Limb (tissue), 2 donors: ENCODE measurements at regions not wholly inside any gene's neighbourhood (a gene's known extent, or its start where the extent isn't known, plus 50 kb on each side); places are given as distances from the start of the nearest gene placed in this dataset.

Experiments
- DNase-seq, 2 donors: peaks; one replicate each; pipeline ENCODE4 v3.0.0-alpha.2; 2016; ENCODE audit errors: extremely low spot score in 2 of 2

GRCh38 chr7:109126404-109127050 is 556.9 kb downstream of the DNAJB9 start:
- DNase-seq, result no peak

GRCh38 chr7:109127145-109127544 is 557.5 kb downstream of the DNAJB9 start:
- no peak for DNase-seq

- no peak for DNase-seq
These were observed 561.5 kb downstream of the DNAJB9 start for GRCh38 chr7:109131141-109131540.

- no peak for DNase-seq
These were observed 567.2 kb downstream of the DNAJB9 start for GRCh38 chr7:109136893-109137292.

- no peak for DNase-seq
These were observed 585.1 kb downstream of the DNAJB9 start for GRCh38 chr7:109154748-109155147.

DNA sequence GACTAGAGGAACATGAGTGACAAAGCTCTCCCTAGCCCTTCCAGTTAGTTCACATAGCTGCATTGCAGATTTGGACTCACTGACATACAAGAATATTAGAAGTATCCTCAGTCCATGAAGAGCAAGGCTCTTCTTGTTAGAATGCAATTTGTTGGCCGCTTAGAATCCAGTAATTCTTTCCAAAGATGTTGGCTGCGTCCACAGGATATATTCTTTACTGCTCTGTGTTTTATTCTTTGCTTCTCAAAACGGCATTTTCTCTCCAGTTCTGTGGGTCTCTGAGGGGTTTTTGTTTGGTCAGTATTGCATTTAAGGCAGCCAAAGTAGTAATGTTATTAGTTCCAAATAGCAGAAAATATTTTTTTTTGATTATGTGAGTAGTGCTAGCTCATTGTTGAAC is 588.6 kb downstream of the DNAJB9 start:
- DNase-seq, result peak in 1 of 2 donors; percentile 17

DNA sequence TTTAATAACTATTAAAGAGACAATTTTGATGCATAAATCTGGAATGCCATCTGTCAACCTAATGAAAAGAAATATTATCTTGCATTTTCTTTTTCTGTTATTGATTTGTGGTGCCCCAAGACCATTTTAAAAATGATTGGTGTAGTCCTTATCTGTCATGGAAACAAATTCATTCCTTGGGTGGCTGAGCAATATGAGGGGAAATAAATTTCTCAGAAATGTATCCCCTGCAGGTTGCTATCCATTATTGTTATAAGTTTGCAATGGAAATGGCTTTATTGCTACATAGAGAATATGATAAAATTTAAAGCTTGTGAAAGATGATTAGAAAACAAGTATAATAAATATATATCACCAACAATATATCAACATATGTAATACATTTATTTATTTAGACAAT is 607.0 kb downstream of the DNAJB9 start:
- no peak for DNase-seq

- DNase-seq, result no peak
These were observed 608.7 kb downstream of the DNAJB9 start for GRCh38 chr7:109178342-109178741.

- DNase-seq, result no peak
These were observed 609.9 kb downstream of the DNAJB9 start for GRCh38 chr7:109179601-109180000.

DNA sequence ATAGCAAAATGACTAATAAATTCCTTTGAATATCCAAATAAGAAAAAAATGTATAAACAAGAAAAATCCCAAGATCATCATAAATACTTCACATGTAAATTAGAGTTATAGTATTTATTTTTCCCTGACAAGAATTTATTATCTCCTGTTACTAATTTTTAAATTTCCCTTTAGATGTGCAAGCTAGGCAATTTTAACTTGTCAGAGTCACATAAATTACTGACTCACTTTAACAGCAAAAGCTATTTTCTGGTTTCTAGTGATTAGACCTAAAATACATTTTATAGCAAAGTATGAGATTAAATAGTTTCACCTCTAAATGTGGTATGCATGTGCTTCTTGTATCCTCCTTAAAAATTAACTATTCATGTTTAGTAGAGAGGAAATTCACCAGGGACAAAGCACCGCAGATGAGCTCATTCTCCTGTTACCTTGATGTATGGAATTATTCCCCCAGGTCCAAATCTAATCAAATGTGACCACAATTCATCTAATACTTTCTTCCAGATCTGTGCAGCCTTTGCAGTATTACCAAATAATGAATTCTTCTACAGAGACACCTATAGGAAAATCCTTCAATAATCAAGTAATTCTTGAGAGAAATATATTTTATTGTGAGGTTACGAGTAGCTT is 621.2 kb downstream of the DNAJB9 start:
- DNase-seq, result no peak

DNA sequence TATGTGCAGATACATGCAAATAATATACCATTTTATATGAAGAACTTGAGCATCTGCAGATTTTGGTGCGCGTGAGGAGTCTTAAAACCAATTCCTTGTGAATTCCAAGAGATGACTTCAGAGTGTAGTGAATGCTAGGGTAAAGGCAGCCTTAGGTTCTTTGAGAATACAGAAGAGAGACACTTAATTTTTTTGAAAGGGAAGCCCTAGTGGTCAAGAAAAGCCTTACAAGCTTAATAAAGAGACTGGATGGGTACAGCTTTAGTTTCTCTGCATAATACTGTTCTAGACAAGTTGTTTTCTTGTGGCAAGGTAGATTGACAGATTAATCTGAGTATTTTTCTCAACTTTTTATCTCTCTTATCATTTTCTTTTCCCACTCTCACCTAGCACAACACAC is 636.5 kb downstream of the DNAJB9 start:
- DNase-seq, result no peak

DNA sequence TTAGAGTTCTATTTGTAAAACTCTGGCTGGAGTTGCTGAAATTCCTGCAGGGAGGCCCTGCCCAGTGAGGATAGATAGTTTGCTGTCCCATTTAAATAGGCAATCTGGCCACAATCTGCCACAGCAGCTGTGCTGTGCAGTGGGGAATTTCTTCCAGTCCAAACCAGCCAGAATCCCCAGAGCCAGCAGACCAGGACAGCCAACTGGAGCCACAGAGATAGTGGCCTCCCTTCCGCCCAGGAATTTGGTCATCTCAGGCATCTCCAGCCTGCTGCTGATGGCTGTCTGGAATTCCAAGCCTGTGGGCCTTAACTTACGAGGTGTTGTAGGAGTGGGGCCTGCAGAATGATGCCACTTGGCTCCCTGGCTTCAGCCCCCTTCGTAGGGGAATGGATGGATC is 643.4 kb downstream of the DNAJB9 start:
- no peak for DNase-seq

DNA sequence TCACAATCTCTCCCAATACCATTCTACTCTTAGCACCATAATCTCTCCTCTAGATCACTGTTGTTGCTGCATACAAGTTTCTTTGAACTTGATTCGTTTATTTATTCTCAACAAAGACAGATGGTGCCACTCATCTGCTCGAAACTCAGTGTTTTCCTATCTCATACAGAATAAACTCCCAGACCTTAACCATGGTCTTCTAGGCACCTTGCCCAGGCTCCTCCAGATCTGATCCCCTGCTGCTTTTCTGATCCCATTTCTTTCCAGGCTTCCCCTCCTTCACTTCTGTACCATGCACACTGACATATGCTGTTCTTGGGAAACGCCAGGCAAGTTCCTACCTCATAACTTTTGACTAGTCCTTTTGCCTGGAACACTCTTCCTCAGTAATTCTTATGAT is 645.7 kb downstream of the DNAJB9 start:
- no peak for DNase-seq

DNA sequence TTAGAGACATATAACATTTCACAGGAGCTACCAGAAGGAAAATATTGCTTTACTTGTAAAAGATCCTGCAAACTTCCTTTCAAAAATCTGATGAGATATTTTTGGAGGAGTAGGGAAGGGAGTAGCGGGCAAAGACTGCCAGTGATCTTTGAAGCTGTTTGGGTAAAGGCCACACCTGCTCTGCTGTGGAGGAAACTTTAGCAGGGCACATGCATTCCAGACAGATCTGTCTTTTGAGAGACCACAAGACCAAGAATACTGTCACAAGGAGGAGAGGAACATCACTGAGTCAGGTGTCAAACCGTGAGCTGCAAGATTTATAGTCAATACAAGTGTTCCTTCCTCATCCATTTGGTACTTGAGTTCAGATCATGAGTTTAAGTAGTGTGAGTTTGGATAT is 654.4 kb downstream of the DNAJB9 start:
- no peak for DNase-seq

GRCh38 chr7:109226699-109227098 is 657.0 kb downstream of the DNAJB9 start:
- DNase-seq, result no peak

DNA sequence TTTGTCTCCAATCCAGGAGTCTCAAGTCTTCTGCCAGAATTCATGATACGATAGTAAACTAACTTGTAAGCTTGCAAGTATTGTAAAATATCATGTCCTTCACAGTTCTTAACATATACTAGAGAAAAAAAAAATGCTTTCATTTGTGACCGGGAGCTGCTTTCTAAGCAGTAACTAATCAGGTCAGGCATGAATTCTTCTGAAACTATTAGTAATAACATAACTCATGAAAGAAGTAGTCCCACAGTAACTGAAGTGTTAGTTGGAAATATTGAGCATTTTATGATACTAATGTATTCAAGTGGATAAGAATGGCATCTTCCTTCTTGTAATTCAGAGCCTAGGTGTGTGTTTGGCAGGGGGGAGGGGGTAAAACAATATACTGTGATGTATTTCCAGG is 665.6 kb downstream of the DNAJB9 start:
- no peak for DNase-seq

- no peak for DNase-seq
These were observed 676.8 kb downstream of the DNAJB9 start for GRCh38 chr7:109246330-109247077.

DNA sequence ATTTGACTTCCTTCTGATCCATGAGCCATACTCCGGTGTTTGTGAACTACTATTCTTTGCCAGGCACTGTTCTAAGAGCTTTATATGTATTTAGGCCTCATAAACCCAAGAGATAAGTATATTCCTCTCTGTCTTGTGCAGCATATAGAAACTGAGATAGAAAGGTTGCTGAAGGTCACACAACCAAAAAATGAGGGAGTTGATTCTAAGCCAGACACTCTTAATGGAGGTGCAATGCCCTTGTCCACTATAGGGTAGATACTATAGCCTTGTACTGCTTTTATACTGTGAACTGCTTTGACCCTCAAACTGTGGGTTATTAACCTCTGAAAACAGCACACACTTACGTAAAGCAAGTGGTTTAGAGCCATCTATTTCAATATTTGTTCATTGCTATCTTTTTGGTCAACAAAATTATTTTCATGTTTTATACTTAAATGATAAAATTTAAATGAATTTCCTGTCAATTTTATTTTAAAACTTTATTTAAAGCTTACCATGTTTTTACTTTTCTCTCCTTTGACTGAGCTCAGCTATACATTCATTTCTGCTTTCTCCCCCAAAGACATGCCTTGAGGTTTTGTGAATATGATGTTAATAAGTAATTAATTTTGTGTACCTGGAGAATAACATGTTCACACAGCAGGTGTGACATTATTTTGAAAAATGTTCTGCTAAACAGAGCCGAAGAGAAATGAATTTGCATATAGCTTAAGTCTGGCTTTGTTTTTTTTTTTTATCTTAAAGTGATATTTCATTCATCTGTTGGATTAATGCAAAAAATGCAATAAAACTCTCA is 687.3 kb downstream of the DNAJB9 start:
- no peak for DNase-seq

DNA sequence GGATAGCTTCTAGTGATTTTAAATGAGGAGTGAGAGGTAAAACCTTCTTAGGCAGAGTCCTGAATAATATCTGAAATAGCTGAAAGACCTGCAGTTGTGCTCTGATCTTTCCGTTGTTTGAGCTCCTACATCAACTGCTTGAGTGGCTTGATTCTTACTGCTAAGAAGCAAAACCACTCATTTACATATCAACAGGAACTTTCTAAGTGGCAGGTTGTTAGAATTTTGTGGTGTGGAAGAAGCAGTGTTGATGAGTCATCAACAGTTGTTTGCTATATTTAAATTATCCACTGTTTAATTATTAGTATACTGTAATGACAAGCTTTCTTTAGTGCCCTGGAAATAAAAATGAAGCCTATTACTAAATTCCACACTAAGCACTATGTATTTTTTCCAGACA is 689.5 kb downstream of the DNAJB9 start:
- no peak for DNase-seq

DNA sequence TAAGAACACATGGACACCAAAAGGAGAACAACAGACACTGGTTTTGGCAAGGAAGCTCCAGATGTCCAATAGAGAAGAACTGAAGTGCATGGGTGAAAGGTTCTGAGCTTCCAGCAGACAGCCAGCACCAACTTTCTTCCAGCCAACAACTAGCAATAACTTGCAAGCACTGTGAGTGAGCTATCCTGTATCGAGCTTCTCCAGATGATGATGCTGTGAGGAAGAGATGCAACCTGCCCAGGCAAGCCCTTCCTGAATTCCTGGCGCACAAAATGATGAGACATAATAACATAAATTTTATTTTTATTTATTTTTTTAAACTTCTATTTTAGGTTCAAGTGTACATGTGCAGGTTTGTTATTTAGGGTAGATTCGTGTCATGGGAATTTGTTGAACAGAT is 692.1 kb downstream of the DNAJB9 start:
- DNase-seq, result no peak

- DNase-seq, result no peak
These were observed 696.9 kb downstream of the DNAJB9 start for GRCh38 chr7:109266610-109267009.

DNA sequence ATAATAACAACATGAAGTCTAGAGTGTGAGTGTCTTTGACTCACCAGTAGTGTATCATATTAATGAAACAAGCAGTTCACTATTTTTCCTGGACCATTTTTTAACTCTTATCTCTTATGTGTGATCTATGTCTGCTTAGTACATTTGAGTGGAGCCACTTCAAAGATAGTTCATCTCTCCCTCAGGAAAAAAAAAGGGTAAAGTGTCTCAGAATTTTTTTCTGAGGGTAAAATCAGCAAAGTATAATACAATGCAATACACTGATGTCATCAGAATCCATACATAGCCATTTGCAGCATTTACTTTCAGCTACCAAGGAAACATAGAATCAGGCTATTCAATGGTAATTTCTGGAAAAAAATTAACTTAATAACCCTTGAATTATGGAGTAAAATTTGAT is 706.7 kb downstream of the DNAJB9 start:
- no peak for DNase-seq
